GM12878 (cell line): ENCODE measurements at regions not wholly inside any gene's neighbourhood (a gene's known extent, or its start where the extent isn't known, plus 50 kb on each side); places are given as distances from the start of the nearest gene placed in this dataset.

Experiments
- ATAC-seq: fragments of 200-7000 bp; cut with Tn5 transposase; 3 replicates; pipeline ENCODE4 v1.9.1; 2020; ENCODE audit warnings: mild to moderate bottlenecking, moderate library complexity
- BruUV-seq: library from RNA; stranded (reverse); fragments of 400-500 nt; replicated peaks from 2 replicates; lab custom pipeline; 2021; lab: Mats Ljungman, UMichigan
- CTCF ChIA-PET: fragments of 300-600 bp; sonication (Branson Sonifier 250); formaldehyde crosslinking; extraction: SDS; loops from one replicate; lab custom pipeline; 2021; ENCODE audit warnings: inconsistent platforms; lab: Yijun Ruan, JAX
- POLR2A ChIA-PET: fragments of 350-600 bp; formaldehyde crosslinking; extraction: SDS; loops from one replicate; lab custom pipeline; 2021; ENCODE audit warnings: inconsistent platforms; lab: Charles Lee
- RAD21 ChIA-PET: fragments of 300-600 bp; sonication (Branson Sonifier 250); formaldehyde crosslinking; loops from one replicate; lab custom pipeline; 2023; ENCODE audit warnings: antibody characterized with exemption; ENCODE audit not compliant: unreplicated experiment; lab: Charles Lee
- SMC1A ChIA-PET: fragments of 300-600 bp; sonication (Branson Sonifier 250); formaldehyde crosslinking; loops from one replicate; lab custom pipeline; 2023; ENCODE audit not compliant: unreplicated experiment, uncharacterized antibody; lab: Charles Lee
- DNase-seq: peaks from one replicate; pipeline ENCODE4 v3.0.0-alpha.2; 2011; ENCODE audit warnings: low read depth, low spot score
- FAIRE-seq: peaks from 3 replicates; lab custom pipeline; 2011; peaks lifted over from hg19 to GRCh38; lab: Jason Lieb, UNC
- H2AFZ ChIP-seq: 2 replicates; pipeline ENCODE4 v1.6.0; 2011; ENCODE audit warnings: low read depth, low read length, control low read depth; ENCODE audit not compliant: control insufficient read depth
- H3K27ac ChIP-seq: 2 replicates; pipeline ENCODE4 v1.5.1; 2011; ENCODE audit warnings: control low read depth; ENCODE audit not compliant: control insufficient read depth, insufficient read depth
- H3K27me3 ChIP-seq, 2 experiments: replicated peaks in 1 of 2; 2 replicates each; pipeline versions ENCODE4 v1.6.0 to v1.6.1; 2011; ENCODE audit warnings: low read length in 1 of 2; ENCODE audit not compliant: control insufficient read depth in 2 of 2, insufficient read depth in 2 of 2
- H3K36me3 ChIP-seq, 2 experiments: 2 replicates each; pipeline ENCODE4 v1.5.1; 2011; ENCODE audit warnings: low read length in 1 of 2; ENCODE audit not compliant: control insufficient read depth in 2 of 2, insufficient read depth in 2 of 2
- H3K4me1 ChIP-seq: 2 replicates; pipeline ENCODE4 v1.6.1; 2011; ENCODE audit warnings: mild to moderate bottlenecking, low read length, moderate library complexity, mixed read lengths; ENCODE audit not compliant: control insufficient read depth, insufficient read depth
- H3K4me2 ChIP-seq: 2 replicates; pipeline ENCODE4 v1.6.0; 2011; ENCODE audit warnings: control low read depth; ENCODE audit not compliant: control insufficient read depth, insufficient read depth
- H3K4me3 ChIP-seq: fragments of 200-600 bp; sonication (generic); 2 replicates; pipeline ENCODE4 v1.5.1; 2016
- H3K79me2 ChIP-seq: 2 replicates; pipeline ENCODE4 v1.6.0; 2011; ENCODE audit warnings: low read length; ENCODE audit not compliant: control insufficient read depth, insufficient read depth
- H3K9ac ChIP-seq: 2 replicates; pipeline ENCODE4 v1.8.0; 2011; ENCODE audit warnings: low read length, control low read depth, mixed read lengths; ENCODE audit not compliant: control insufficient read depth, insufficient read depth
- H3K9me3 ChIP-seq: replicated peaks from 3 replicates; pipeline ENCODE4 v1.5.1; 2011; ENCODE audit warnings: mild to moderate bottlenecking, low read length; ENCODE audit not compliant: control insufficient read depth, insufficient read depth
- H4K20me1 ChIP-seq: 2 replicates; pipeline ENCODE4 v1.6.0; 2011; ENCODE audit not compliant: control insufficient read depth, insufficient read depth
- ASH2L ChIP-seq: fragments of 300-600, 200-600 bp; sonication (generic); IDR thresholded peaks from 2 replicates; pipeline ENCODE4 v1.6.1; 2017; ENCODE audit warnings: low read depth, mild to moderate bottlenecking, borderline replicate concordance
- FOXM1 ChIP-seq: IDR thresholded peaks from 2 replicates; pipeline ENCODE4 v1.6.1; 2012; ENCODE audit warnings: low read depth, mild to moderate bottlenecking, inconsistent platforms, low read length, moderate library complexity
- MTA2 ChIP-seq: fragments of 450-650 bp; IDR thresholded peaks from 2 replicates; pipeline ENCODE4 v1.6.1; 2016; ENCODE audit warnings: low read depth, mild to moderate bottlenecking, moderate library complexity
- PKNOX1 ChIP-seq: fragments of 450-650 bp; IDR thresholded peaks from 2 replicates; pipeline ENCODE4 v1.6.1; 2016; ENCODE audit warnings: mild to moderate bottlenecking
- POLR2AphosphoS5 ChIP-seq: IDR thresholded peaks from 2 replicates; pipeline ENCODE4 v1.6.1; 2011; ENCODE audit warnings: mild to moderate bottlenecking, low read length, inconsistent platforms
- SMAD1 ChIP-seq: fragments of 450-650 bp; IDR thresholded peaks from 2 replicates; pipeline ENCODE4 v1.6.1; 2018; ENCODE audit warnings: mild to moderate bottlenecking, low read depth; ENCODE audit not compliant: partially characterized antibody
- TCF3 ChIP-seq: IDR thresholded peaks from 2 replicates; pipeline ENCODE4 v1.6.1; 2012; ENCODE audit warnings: low read depth, mild to moderate bottlenecking, low read length, borderline replicate concordance; ENCODE audit not compliant: insufficient read depth
- YBX1 ChIP-seq: fragments of 450-650 bp; IDR thresholded peaks from 2 replicates; pipeline ENCODE4 v1.6.1; 2016; ENCODE audit warnings: antibody characterized with exemption
- ZNF274 ChIP-seq: IDR thresholded peaks from one replicate; pipeline ENCODE4 v1.8.0; 2011; ENCODE audit not compliant: insufficient read length, insufficient read depth
- ZNF384 ChIP-seq: IDR thresholded peaks from 2 replicates; pipeline ENCODE4 v1.6.1; 2012; ENCODE audit warnings: low read depth, mild to moderate bottlenecking, low read length, improper control_type of control experiment, borderline replicate concordance
- ZZZ3 ChIP-seq: IDR thresholded peaks from 2 replicates; pipeline ENCODE4 v1.6.1; 2011; ENCODE audit warnings: low read depth; ENCODE audit not compliant: control insufficient read depth, insufficient read length
- WGBS: methylation state at CpG from one replicate; pipeline ENCODE4 v1.1.6; 2016; ENCODE audit warnings: low lambda C conversion rate; ENCODE audit not compliant: insufficient replicate concordance, insufficient coverage; ENCODE audit errors: missing lambda C conversion rate; 5-methylcytosine and 5-hydroxymethylcytosine counted together
- in situ Hi-C: fragments of 300-500 bp; cut with MboI; formaldehyde crosslinking; loops from 9 replicates; pipeline ENCODE4 v1.14.3; 2018; ENCODE audit warnings: mixed read lengths
- intact Hi-C: fragments of 100-400 bp; cut with micrococcal nuclease; formaldehyde crosslinking; loops from one replicate; pipeline ENCODE4 v1.14.2; 2022; ENCODE audit not compliant: unreplicated experiment
- TF ChIP-seq, protein P1 (sequence below): fragments of 150-350 bp; IDR thresholded peaks from 2 replicates; pipeline ENCODE4 v1.6.1; 2014; ENCODE audit warnings: mild to moderate bottlenecking, low read depth, low read length
- TF ChIP-seq, protein P2 (sequence below): fragments of 450-650 bp; IDR thresholded peaks from 2 replicates; pipeline ENCODE4 v1.6.1; 2018; ENCODE audit warnings: borderline replicate concordance, mild to moderate bottlenecking; ENCODE audit not compliant: partially characterized antibody

- 0% methylated on average over 2 of the region's 2 CpGs for WGBS
- ATAC-seq = no peak
- Histone ChIP-seq H3K4me3 (no peak overlapping the region), H4K20me1 (no peaks in the 10 kb centered on the region), H3K9me3 (no peaks in the 10 kb centered on the region), H3K27me3 (no peaks in the 10 kb centered on the region), H3K9ac (no peak overlapping the region), H3K79me2 (no peaks in the 10 kb centered on the region), H3K36me3 (no peaks in the 10 kb centered on the region), H3K4me2 (no peak overlapping the region), H3K4me1 (no peaks in the 10 kb centered on the region), H2AFZ (no peak overlapping the region), H3K27ac (no peak overlapping the region)
- BruUV-seq = no TSS peak
- intact Hi-C loops (no loop called here), in situ Hi-C loops (no loop called here)
- FAIRE-seq = no peak
- DNase-seq = no peak
- TF ChIP-seq TCF3 = no peak
- TF ChIP-seq ZNF384 = no peak
- no peak for TF ChIP-seq ZZZ3
- ChIA-PET CTCF (no interaction called here), POLR2A (no interaction called here), RAD21 (no interaction called here), SMC1A (no interaction called here)
These were observed 605.9 kb upstream of the FAM174A start for GRCh38 chr5:99929067-99929805.

DNA sequence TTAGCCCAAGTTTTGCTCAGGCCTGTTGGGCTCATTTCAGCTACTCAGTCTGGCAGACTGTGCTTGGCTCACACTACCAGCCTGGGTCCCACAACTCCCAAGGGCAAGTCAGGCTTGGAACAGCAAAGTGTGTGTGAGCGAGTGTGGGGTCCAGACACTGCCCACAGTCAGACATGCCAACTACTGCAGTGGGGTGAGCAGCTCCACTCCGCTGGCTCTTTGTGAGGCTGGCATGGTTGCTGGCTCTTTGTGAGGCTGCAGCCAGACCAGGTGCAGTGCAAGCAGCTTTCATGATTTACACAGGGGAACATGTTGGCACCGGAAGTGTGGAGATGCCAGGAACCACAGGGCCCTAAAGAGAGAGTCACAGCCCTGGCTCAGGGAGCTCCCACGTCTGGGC, 606.7 kb upstream of the FAM174A start:
- ChIA-PET RAD21 (no interaction called here), CTCF (no interaction called here), POLR2A (no interaction called here), SMC1A (no interaction called here)
- Histone ChIP-seq H3K4me2 (no peak overlapping the region), H3K27ac (no peak overlapping the region), H4K20me1 (no peaks in the 10 kb centered on the region), H3K9me3 (no peaks in the 10 kb centered on the region), H3K36me3 (no peaks in the 10 kb centered on the region), H3K4me1 (no peaks in the 10 kb centered on the region), H2AFZ (no peak overlapping the region), H3K9ac (no peak overlapping the region), H3K27me3 (no peaks in the 10 kb centered on the region), H3K4me3 (no peak overlapping the region), H3K79me2 (no peaks in the 10 kb centered on the region)
- FAIRE-seq (no peak), ATAC-seq (no peak), DNase-seq (no peak)
- 33% methylated on average over 4 of the region's 4 CpGs for WGBS
- BruUV-seq = no TSS peak
- TF ChIP-seq ZNF274 (no peak), YBX1 (no peak), MTA2 (no peak), ASH2L (no peak), POLR2AphosphoS5 (no peak), PKNOX1 (no peak), FOXM1 (no peak), SMAD1 (no peak)
- TF ChIP-seq, protein P1, sequence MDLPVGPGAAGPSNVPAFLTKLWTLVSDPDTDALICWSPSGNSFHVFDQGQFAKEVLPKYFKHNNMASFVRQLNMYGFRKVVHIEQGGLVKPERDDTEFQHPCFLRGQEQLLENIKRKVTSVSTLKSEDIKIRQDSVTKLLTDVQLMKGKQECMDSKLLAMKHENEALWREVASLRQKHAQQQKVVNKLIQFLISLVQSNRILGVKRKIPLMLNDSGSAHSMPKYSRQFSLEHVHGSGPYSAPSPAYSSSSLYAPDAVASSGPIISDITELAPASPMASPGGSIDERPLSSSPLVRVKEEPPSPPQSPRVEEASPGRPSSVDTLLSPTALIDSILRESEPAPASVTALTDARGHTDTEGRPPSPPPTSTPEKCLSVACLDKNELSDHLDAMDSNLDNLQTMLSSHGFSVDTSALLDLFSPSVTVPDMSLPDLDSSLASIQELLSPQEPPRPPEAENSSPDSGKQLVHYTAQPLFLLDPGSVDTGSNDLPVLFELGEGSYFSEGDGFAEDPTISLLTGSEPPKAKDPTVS = no peak
- TF ChIP-seq, protein P2, sequence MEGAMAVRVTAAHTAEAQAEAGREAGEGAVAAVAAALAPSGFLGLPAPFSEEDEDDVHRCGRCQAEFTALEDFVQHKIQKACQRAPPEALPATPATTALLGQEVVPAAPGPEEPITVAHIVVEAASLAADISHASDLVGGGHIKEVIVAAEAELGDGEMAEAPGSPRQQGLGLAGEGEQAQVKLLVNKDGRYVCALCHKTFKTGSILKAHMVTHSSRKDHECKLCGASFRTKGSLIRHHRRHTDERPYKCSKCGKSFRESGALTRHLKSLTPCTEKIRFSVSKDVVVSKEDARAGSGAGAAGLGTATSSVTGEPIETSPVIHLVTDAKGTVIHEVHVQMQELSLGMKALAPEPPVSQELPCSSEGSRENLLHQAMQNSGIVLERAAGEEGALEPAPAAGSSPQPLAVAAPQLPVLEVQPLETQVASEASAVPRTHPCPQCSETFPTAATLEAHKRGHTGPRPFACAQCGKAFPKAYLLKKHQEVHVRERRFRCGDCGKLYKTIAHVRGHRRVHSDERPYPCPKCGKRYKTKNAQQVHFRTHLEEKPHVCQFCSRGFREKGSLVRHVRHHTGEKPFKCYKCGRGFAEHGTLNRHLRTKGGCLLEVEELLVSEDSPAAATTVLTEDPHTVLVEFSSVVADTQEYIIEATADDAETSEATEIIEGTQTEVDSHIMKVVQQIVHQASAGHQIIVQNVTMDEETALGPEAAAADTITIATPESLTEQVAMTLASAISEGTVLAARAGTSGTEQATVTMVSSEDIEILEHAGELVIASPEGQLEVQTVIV = no peak
- intact Hi-C loops (no loop called here), in situ Hi-C loops (no loop called here)
